Glomerular visceral epithelial cell (primary cell): ENCODE measurements at regions not wholly inside any gene's neighbourhood (a gene's known extent, or its start where the extent isn't known, plus 50 kb on each side); places are given as distances from the start of the nearest gene placed in this dataset.

Experiments used
- DNase-seq: peaks from one replicate; pipeline ENCODE4 v3.0.0-alpha.2; 2016; ENCODE audit errors: extremely low spot score

DNA sequence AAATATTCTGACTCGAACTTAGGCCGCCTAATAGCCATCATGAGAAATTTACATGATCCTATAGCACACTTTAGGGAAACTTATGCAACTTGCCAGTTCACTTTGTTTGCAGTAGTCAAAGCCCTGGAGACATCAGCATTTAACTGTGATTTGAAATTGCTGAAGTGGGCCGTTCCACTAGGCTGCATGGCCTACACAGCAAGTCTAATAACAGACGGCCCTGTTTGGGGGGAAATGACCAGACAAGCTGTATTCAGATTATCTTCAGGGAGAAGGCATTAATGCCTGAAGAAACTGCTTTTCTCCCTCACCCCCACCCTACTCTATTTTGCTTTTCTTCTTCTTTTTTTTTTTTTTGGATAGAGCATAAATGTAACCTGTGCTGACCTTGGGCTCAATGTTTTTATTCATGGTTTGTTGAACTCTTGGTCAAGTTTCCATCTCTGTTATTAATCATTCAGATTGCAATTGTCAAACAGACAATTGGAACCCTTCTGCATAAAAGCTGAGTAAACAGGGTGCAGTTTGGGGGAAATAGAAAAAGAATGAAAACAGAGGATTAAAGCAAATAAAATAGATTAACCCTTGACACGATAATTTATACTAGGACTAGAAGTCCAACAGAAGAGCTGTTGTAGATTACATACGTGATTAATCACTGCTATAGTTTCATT lies 1928.2 kb upstream of the WWC1 start:
- DNase-seq = no peak

DNA sequence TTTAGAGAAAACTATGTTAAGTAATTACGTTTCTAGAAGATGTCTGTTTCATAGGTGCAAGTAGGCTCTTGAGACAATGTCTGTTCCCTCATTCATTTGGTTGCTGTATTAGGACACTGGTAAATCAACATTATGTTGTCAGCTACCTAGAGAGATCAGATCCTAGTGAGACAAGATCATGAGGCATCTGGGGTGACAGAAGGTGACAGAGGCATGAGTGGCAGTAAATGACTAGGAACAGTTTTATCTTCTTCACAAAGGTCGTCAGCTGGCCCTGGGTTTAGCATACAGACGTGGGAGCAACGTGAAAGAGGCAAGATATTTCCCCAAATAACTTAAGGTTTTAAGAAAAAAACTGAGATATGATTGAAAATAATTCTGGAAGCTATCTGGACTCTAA lies 1926.3 kb upstream of the WWC1 start:
- no peak for DNase-seq

DNA sequence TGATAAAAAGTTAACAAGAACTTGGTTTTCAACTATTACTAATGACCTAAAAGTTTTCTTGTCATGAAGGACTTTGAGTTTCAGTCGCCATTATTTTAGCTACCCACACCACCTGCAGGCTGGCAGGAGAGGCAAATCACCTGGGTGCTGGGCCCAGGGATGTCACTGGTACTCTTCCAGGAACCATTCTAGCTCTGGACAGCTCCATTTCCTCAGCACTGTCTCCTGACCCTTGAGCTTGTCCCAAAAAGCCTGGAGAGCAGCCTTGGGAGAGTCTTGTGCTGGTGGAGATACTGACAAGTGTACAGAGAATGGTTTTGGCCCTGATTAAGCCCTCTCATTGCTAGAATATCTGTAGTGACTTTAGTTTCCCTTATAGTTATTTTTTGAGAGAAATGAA lies 1924.1 kb upstream of the WWC1 start:
- DNase-seq = no peak

GRCh38 chr5:166369346-166369745 lies 1922.1 kb upstream of the WWC1 start:
- DNase-seq = no peak

DNA sequence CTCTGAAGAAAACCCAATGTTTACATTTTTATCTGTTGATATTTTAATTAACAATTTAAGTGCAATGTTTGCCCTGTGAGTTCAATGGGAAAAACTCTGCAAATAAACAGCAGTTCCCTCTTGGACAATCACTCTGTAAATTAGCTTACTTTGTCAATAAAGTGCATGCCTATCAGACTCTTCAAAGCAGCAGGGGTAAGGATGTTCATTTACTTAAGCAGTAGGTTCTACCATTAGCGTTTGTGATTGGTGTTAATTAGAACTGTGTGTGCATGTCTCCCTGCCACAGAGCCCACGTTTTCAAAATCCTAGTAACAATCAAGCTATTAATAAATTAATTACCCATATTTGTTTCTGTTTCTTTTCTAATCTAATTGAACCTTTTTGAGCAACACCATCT lies 1921.6 kb upstream of the WWC1 start:
- no peak for DNase-seq

- no peak for DNase-seq
Observed at GRCh38 chr5:166370928-166371690, 1920.3 kb upstream of the WWC1 start.

DNA sequence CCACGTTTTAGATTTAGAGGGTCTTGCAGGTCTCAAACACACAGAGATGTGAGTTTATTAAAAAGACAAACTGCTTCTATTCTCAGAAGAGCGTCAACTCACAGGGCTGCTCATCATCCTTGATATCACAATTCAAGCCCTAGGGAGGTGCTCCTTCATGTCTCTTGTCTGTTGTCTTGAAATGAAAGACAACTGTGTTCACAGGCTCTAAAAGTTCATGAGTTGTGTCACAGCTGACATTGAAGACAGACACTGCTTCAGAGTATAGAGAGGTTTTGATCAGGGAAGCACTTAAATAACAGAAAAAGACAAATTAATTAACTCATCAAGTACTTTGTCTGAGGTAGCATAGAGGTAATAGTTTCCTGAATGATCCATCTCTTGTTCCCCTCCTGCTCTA lies 1917.6 kb upstream of the WWC1 start:
- no peak for DNase-seq

DNA sequence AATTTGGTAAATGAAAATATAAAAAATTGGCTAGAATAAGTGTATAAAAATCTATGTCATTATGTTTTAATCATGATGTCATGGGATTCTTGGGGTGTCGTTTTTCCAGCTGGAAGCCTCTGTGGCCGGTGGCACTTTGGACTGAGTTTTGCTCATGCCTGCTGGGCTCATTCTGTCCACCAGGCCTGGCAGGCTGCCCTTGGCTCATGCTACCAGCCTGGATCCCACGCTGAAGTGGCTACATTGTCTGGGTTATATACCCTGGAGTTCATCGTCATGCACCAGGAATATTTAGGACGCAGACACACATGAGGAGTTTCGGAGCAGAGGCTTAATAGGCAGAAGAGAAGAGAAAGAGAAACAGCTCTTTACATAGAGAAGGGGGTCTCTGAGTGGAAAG lies 1913.7 kb upstream of the WWC1 start:
- no peak for DNase-seq

DNA sequence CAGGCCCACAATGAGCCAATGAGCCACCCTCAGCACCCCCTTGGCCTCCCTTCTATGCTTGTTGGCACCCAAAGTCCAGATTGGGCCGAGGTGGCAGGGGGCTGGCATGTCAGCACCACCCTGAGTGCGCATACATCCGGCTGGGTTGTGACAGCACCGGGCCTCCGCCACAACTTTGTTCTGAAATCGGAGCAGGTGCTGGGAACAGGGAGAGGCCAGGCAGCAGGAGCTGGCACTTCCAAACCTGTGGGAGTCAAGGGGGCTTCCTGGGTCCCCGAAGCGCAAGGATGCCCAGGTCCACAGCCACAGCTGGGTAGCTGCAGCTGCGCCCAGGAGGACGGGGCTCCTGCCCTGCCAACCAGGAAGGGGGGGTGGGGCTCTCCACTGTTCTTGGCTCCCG lies 1911.9 kb upstream of the WWC1 start:
- DNase-seq = no peak

- DNase-seq = no peak
Observed at GRCh38 chr5:166382031-166382430, 1909.4 kb upstream of the WWC1 start.

- no peak for DNase-seq
Observed at GRCh38 chr5:166398131-166398530, 1893.3 kb upstream of the WWC1 start.

- DNase-seq = no peak
Observed at GRCh38 chr5:166399781-166400180, 1891.7 kb upstream of the WWC1 start.

DNA sequence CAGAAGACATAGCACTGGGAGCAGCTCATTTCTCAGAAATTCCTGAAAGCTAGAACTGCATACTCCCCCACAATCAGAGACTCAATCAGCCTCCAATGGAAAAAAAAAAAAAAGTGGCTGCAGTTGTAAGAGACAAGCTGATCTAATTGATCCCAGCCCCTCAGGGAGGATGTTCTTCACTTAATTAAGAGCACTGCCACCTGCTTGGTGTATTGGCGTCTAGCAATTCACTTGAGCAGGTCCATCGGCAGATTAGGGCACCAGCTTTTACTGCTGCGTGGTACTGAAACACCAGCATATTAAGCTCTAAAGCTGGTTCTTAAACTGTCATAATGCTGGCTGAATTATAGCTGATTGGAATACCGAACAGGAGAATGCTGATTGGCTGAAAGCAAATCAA lies 1890.1 kb upstream of the WWC1 start:
- DNase-seq = no peak

- DNase-seq = no peak
Observed at GRCh38 chr5:166412191-166412590, 1879.3 kb upstream of the WWC1 start.

- DNase-seq = no peak
Observed at GRCh38 chr5:166427211-166427610, 1864.2 kb upstream of the WWC1 start.

DNA sequence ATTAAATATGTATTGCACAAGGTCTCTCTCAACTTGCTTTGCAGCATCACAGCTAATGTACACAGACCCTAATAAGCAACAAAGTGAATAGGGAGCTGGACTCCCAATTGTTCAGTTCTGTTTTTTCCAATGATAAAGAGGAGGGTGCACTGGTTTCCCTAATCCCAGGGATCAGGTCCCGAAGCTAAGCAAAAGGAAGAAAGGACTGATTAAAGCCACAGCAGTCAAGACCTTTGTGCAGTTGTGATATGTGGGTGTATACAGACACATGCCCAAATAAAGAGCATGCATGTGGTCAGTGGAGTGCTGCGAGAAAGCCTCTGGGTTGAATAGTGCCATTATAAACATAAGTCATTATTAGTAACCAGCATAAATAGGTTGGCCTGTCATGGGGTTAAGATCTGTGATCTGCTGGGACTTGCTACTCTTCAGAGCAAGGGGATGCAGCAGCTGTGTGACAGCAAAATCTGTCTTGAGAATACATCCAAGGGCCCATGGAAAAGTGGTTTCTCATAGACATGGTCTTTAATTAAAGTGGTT lies 1863.1 kb upstream of the WWC1 start:
- DNase-seq = no peak

GRCh38 chr5:166430491-166431319 lies 1860.7 kb upstream of the WWC1 start:
- no peak for DNase-seq

DNA sequence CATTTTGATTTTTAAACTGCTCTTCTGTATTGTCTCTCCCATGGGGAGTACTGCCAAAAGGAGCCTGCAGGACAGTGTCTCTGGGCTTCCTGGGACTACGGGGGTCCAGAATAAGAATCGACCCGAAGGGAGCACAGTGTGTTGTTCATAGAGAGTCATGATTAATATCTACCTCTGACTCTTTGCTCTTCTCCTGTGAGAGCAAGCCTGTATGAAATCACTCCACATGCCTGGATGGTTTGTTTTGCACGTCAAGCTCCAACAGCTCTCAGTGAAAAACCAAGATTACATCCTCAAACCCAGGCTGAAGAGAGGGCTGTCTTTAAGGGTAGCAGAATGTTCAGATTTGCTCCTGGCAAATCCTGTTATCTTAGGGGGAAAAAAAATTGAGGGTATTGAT lies 1860.0 kb upstream of the WWC1 start:
- no peak for DNase-seq

DNA sequence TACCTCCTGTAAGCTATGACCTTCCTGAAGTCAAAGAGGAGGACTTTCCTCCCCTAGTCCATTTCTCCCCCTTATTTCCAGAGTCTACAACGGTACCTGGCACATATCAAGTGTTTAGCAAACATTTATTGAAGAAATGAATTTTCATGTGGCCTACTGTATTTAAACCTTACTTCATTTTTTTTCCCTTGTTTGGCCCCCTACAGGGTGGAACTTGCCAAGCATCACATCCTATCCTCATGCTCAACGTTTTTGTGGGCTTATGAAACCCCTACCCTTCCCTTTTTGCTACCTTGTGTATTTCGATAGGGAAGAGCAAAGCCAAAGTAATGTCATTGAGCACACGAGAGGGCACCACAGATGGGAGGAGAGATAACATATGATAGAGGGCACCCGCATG lies 1857.8 kb upstream of the WWC1 start:
- no peak for DNase-seq

GRCh38 chr5:166436872-166437271 lies 1854.6 kb upstream of the WWC1 start:
- no peak for DNase-seq

DNA sequence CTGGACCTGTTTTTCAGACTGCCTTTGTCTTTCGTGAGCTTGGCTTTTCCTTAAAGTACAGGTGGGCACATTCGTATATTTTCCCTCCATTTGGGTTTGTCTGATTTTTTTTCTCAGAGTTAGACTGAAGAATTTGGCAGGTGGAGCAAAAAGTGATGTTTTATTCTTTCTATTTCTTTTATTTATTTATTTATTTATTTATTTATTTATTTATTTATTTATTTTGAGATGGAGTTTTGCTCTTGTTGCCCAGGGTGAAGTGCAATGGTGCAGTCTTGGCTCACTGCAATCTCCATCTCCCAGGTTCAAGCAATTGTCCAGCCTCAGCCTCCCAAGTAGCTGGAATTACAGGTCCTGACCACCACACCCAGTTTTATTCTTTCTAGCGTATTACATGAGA lies 1805.1 kb upstream of the WWC1 start:
- DNase-seq = no peak

DNA sequence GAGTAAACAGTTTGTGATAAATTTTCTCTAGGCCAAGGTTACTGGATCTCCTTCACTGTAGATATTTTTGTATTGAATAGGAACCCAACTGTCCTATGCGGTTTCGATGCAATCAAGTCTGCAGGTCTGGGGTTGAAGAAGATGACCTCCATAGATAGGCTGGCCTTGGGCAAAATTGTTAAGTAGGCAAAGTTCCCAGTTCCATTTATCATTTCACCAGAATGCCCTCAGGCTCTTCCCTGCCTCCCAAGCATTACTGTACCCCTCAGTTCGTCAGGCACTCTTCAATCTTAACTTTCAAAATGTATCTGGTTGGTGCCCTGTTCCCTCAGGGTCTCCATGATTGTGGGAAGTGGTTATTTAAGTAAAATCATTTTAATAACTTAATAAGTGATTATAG lies 1802.9 kb upstream of the WWC1 start:
- no peak for DNase-seq

GRCh38 chr5:166493040-166493439 lies 1798.4 kb upstream of the WWC1 start:
- DNase-seq = no peak
